Endothelial cell of umbilical vein (primary cell): ENCODE measurements at regions not wholly inside any gene's neighbourhood (a gene's known extent, or its start where the extent isn't known, plus 50 kb on each side); places are given as distances from the start of the nearest gene placed in this dataset.

Source experiments
- BruUV-seq: library from RNA; stranded (reverse); fragments of 400-500 nt; replicated peaks from 2 replicates; lab custom pipeline; 2021; lab: Mats Ljungman, UMichigan
- CTCF ChIA-PET: fragments of 300-600, 350-600 bp; sonication (Branson Sonifier 250); formaldehyde crosslinking; loops from one replicate; lab custom pipeline; 2021; ENCODE audit warnings: antibody characterized with exemption, inconsistent platforms; lab: Charles Lee
- POLR2A ChIA-PET: fragments of 300-600, 350-600 bp; sonication (Branson Sonifier 250); formaldehyde crosslinking; loops from one replicate; lab custom pipeline; 2021; ENCODE audit warnings: antibody characterized with exemption, inconsistent platforms; lab: Charles Lee
- DNase-seq: peaks from one replicate; pipeline ENCODE4 v3.0.0-alpha.2; 2011; ENCODE audit warnings: low read depth, low spot score
- FAIRE-seq: peaks from 2 replicates; lab custom pipeline; 2011; peaks lifted over from hg19 to GRCh38; lab: Jason Lieb, UNC
- H2AFZ ChIP-seq: 2 replicates; pipeline ENCODE4 v1.6.0; 2012; ENCODE audit warnings: low read depth, low read length, control low read depth, inconsistent platforms
- H3K27ac ChIP-seq: 2 replicates; pipeline ENCODE4 v1.5.1; 2011; ENCODE audit warnings: low read depth, mild to moderate bottlenecking, control low read depth, low read length, moderate library complexity; ENCODE audit not compliant: insufficient read depth
- H3K27me3 ChIP-seq, 2 experiments: 2 replicates each; pipeline versions ENCODE4 v1.6.0 to v1.6.1; 2011; ENCODE audit warnings: low read length in 2 of 2, mixed read lengths in 1 of 2; ENCODE audit not compliant: control insufficient read depth in 2 of 2, insufficient read depth in 2 of 2
- H3K36me3 ChIP-seq, 2 experiments: 2 replicates in 1 of 2; 3 replicates in 1 of 2; pipeline ENCODE4 v1.5.1; 2011; ENCODE audit warnings: low read length in 2 of 2, mild to moderate bottlenecking in 1 of 2, moderate library complexity in 1 of 2; ENCODE audit not compliant: control insufficient read depth in 2 of 2, insufficient read depth in 2 of 2; ENCODE audit errors: extremely low read depth in 1 of 2
- H3K4me1 ChIP-seq: 3 replicates; pipeline ENCODE4 v1.5.1; 2011; ENCODE audit warnings: mild to moderate bottlenecking, low read length; ENCODE audit not compliant: control insufficient read depth, insufficient read depth; ENCODE audit errors: extremely low read depth
- H3K4me2 ChIP-seq: 2 replicates; pipeline ENCODE4 v1.6.1; 2011; ENCODE audit warnings: low read length, control low read depth, mixed read lengths; ENCODE audit not compliant: insufficient read depth
- H3K4me3 ChIP-seq, 3 experiments: fragments of 200-600 bp in 1 of 3; sonication (generic), shearing (Covaris generic) in 1 of 3; replicated peaks in 1 of 3; 2 replicates each; pipeline ENCODE4 v1.5.1; 2011 to 2016; ENCODE audit warnings: control low read depth in 3 of 3, low read length in 3 of 3, mild to moderate bottlenecking in 2 of 3, inconsistent platforms in 1 of 3, low read depth in 1 of 3, moderate library complexity in 1 of 3; ENCODE audit not compliant: insufficient read depth in 1 of 3
- H3K79me2 ChIP-seq: 2 replicates; pipeline ENCODE4 v1.6.0; 2012; ENCODE audit warnings: low read length, inconsistent platforms; ENCODE audit not compliant: control insufficient read depth, insufficient read depth
- H3K9ac ChIP-seq: replicated peaks from 2 replicates; pipeline ENCODE3; 2011; ENCODE audit warnings: low read length, control low read depth; ENCODE audit not compliant: insufficient read depth; ENCODE audit errors: extremely low read depth
- H3K9me1 ChIP-seq: replicated peaks from 3 replicates; pipeline ENCODE4 v1.6.0; 2011; ENCODE audit warnings: mild to moderate bottlenecking, low read length; ENCODE audit not compliant: control insufficient read depth, insufficient read depth; ENCODE audit errors: extremely low read depth
- H3K9me3 ChIP-seq: replicated peaks from 2 replicates; pipeline ENCODE4 v1.5.1; 2012; ENCODE audit warnings: low read length, inconsistent platforms; ENCODE audit not compliant: control insufficient read depth, insufficient read depth
- H4K20me1 ChIP-seq: replicated peaks from 2 replicates; pipeline ENCODE3; 2011; ENCODE audit warnings: mild to moderate bottlenecking, low read length; ENCODE audit not compliant: control insufficient read depth, insufficient read depth; ENCODE audit errors: extremely low read depth
- FOS ChIP-seq: IDR thresholded peaks from 2 replicates; pipeline ENCODE4 v1.6.1; 2011; ENCODE audit warnings: mild to moderate bottlenecking, low read length, moderate library complexity, borderline replicate concordance; ENCODE audit not compliant: insufficient read depth
- GATA2 ChIP-seq: IDR thresholded peaks from 2 replicates; pipeline ENCODE4 v1.7.0; 2011; ENCODE audit warnings: low read depth, mild to moderate bottlenecking, moderate library complexity, mixed read lengths, low read length; ENCODE audit not compliant: insufficient read length, insufficient read depth
- JUN ChIP-seq: IDR thresholded peaks from 2 replicates; pipeline ENCODE4 v1.6.1; 2011; ENCODE audit warnings: borderline replicate concordance, low read depth; ENCODE audit not compliant: insufficient read length, insufficient read depth
- dilution Hi-C: fragments of 300-500 bp; cut with MboI; formaldehyde crosslinking; loops from one replicate; pipeline ENCODE4 v1.15.0; 2019; ENCODE audit warnings: low sequenced_read_pairs; ENCODE audit not compliant: extremely low pct_ligation_motif_present
- intact Hi-C: fragments of 100-400 bp; cut with micrococcal nuclease; formaldehyde crosslinking; loops from one replicate; pipeline ENCODE4 v1.10.0; 2022
- TF ChIP-seq, protein P1 (sequence below), 2 donors: IDR thresholded peaks; 1 replicate in 1 of 2; 2 replicates in 1 of 2; pipeline ENCODE4 v1.5.1; 2011; ENCODE audit warnings: low read length in 2 of 2, mild to moderate bottlenecking in 2 of 2, moderate library complexity in 2 of 2, control low read depth in 1 of 2, inconsistent platforms in 1 of 2, low read depth in 1 of 2; ENCODE audit not compliant: insufficient read depth in 1 of 2; ENCODE audit errors: extremely low read depth in 1 of 2

- Histone ChIP-seq H2AFZ (no peak overlapping the region), H3K27me3 (no peaks in the 10 kb centered on the region), H4K20me1 (no peaks in the 10 kb centered on the region), H3K9me3 (no peaks in the 10 kb centered on the region), H3K9ac (no peak overlapping the region), H3K79me2 (no peaks in the 10 kb centered on the region), H3K9me1 (no peaks in the 10 kb centered on the region), H3K4me3 (no peak overlapping the region), H3K4me1 (peaks cover 2% of the 10 kb centered on the region), H3K4me2 (no peak overlapping the region), H3K36me3 (no peaks in the 10 kb centered on the region), H3K27ac (no peak overlapping the region)
- ChIA-PET POLR2A (no interaction called here), CTCF (interaction anchor here (0.6 to 1.5 kb wide), 2 partner anchors 24 to 1421 kb away, joined by 3 to 4 read pairs; no protein-coding TSS in a partner anchor)
- TF ChIP-seq, protein P1, sequence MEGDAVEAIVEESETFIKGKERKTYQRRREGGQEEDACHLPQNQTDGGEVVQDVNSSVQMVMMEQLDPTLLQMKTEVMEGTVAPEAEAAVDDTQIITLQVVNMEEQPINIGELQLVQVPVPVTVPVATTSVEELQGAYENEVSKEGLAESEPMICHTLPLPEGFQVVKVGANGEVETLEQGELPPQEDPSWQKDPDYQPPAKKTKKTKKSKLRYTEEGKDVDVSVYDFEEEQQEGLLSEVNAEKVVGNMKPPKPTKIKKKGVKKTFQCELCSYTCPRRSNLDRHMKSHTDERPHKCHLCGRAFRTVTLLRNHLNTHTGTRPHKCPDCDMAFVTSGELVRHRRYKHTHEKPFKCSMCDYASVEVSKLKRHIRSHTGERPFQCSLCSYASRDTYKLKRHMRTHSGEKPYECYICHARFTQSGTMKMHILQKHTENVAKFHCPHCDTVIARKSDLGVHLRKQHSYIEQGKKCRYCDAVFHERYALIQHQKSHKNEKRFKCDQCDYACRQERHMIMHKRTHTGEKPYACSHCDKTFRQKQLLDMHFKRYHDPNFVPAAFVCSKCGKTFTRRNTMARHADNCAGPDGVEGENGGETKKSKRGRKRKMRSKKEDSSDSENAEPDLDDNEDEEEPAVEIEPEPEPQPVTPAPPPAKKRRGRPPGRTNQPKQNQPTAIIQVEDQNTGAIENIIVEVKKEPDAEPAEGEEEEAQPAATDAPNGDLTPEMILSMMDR (IDR thresholded peaks at IDR 0.05; ENCODE audit: extremely low read depth in 1 of 2, insufficient read depth in 1 of 2, low read depth in 1 of 2, low read length in 2 of 2): no peak
- no peak for TF ChIP-seq GATA2
- TF ChIP-seq JUN: no peak
- no peak for TF ChIP-seq FOS
- BruUV-seq: no TSS peak
- no peak for DNase-seq
- intact Hi-C loops (no loop called here), dilution Hi-C loops (no loop called here)
- no peak for FAIRE-seq
These were observed 192.6 kb upstream of the ZEB2 start for GRCh38 chr2:144712550-144712940.
